ENCODE measurements at regions not wholly inside any gene's neighbourhood (a gene's known extent, or its start where the extent isn't known, plus 50 kb on each side); places are given as distances from the start of the nearest gene placed in this dataset.
"Not testable (repeated sequence)": the region's sequence is repeated elsewhere in the genome, so short reads cannot be mapped to it uniquely, and the experiment has no call there.

DNA sequence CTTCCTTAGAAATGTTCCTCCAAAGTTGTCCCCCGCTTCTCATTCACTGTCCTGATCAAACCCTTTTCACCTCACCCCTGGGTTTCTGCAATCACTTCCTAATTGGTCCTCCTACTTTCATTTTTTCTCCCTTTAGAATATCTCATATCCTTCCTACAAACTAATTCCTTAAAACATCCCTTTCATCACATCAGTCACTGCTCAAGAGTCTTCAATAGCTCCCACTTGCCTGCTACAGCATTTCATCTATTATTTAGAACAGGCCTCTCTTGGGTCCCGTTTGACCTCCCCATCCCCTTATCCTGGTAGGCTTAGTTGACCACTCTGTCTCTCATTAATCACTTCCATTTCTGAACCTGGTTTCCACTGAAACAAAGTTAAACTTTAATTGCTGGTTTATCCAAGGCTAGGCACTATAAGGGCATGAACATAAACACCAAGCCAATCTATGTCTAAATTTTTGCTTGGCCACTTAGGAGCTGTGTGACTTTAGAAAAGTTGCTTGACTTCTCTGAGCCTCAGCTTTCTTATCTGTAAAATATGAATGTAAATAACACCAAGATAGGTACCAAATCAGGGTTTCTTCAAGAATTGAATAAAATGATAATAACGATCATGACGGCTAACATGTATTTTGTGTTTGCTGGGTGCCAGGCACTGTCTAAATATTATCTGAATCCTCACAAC is 202.1 kb upstream of the WWC1 start:
- no peak for DNase-seq (ENCODE audit: low read depth)

DNA sequence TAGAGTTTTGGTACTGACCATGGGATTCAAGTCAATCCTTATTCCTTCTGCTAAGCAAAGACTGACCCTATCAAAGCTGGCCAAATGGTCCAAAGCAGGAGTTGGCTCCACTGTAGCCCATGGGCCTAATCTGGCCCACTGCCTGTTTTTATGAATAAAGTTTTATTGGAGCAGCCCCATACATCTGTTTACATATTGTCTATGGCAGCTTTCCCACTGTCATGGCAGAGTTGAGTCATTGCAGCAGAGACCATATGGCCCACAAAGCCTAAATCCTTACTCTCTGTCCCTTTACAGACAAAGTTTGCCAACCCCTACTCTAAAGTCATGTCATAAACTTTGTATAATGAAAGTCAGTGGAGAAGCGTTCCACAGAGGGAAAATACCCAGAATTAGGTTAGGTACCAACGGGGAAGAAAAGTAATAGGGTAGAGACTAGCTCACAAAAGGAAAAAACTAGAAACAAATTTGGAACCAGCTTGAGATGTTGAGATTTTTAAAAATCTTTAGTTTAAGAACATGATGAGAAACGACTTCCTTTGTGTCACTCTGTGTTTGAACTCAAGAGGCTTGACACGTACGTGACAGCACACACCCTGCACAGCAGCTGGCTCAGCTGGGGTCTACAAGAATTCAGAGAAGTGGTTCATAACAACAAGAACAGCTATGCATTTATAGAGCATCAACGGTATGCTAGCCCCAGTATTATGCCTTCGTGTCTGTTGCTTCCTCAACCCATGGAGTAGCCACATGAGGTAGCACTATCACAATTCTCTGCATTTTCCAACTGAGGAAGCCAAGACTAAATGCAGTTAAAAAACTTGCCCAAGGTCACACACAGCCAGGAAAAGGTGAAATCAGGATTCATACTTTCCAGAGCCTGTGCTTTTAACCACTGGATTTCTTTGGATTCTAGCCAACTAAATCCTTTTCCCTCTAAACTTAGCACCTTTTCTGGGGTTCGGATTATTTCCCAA is 198.9 kb upstream of the WWC1 start:
- no peak for DNase-seq (ENCODE audit: low read depth)

DNA sequence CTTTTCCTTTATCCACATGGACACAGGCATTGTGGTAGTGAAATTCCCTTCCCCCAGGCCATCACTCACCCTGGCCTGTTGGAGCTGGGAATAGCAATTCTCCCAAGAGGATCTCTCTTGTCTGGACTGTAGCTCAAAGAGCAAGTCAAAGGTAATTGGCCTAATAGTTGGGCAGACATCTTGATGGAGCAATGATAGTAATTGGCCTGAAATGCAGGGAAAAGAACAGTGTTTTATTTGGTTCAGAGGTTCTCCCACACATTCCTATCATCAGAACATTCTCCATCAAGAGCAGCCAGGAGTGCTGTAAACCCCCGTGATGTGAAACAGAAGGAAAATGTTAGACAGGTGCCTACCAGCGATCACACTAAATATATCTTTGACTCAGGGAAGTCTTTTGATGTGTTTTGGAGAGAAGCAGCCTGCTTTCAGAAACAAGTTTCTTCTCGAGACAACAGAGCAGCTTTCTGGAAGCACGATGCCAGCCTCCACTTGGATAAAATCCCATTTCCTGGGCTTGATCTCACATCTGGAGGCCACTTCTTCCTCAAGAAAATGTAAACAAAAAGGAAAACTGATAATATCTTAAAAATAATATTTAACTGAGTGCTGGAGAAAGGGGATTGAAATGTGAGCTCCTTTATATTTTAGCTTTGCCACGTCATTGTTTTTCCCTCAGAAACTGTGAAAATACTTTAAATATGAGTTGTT is 198.1 kb upstream of the WWC1 start:
- DNase-seq (ENCODE audit: low read depth) = no peak

DNA sequence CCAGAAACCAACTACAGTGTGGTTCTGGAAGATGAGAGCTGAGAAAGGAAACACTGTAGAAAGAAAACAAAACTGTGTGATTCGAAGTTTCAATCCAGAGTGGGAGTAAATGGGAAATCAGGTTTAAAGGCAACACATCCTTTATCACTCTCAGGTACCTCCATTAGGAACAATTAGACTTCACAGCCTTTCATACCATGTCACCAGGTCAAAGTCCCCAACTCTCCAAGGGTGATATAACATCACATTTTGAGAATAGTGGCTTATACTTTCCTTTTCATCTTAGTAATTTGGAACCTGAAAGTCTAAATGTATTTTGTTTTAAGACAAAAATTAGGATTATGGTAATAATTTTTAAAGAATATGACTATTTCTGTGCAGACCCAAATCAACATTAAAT is 194.9 kb upstream of the WWC1 start:
- DNase-seq (ENCODE audit: low read depth) = no peak

DNA sequence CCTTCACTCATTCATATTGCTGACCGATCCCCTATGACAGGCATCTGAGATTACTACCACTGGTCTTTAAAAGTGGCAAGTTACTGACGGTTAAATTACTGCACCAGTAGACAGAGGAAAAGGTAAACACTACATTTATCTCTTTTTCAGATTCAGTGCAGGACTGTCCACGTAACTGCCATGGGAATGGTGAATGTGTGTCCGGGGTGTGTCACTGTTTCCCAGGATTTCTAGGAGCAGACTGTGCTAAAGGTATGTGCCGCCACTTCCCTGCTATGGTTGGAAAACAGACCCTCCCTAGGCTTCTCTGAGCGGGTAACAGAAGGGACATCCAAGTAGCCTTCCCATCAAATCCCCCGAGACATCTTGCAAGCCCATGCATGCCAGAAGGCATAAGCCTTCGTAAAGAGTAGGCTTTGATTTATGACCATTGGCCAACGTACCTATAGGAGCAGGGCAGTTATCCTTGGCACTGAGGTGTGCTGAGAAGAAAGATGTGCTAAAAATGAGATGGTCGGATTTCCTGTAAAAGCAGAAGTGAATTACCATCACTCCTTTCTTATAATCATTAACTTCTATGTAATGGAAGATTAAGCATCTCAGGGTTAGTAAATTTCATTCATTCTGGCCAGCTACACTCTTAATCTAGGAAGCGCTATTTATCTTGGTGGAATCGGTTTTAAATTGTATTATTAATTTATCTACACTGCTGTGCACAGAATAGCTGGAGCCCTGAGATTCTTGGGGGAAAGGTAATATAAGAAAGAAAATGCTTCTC is 193.4 kb upstream of the WWC1 start:
- no peak for DNase-seq (ENCODE audit: low read depth)

DNA sequence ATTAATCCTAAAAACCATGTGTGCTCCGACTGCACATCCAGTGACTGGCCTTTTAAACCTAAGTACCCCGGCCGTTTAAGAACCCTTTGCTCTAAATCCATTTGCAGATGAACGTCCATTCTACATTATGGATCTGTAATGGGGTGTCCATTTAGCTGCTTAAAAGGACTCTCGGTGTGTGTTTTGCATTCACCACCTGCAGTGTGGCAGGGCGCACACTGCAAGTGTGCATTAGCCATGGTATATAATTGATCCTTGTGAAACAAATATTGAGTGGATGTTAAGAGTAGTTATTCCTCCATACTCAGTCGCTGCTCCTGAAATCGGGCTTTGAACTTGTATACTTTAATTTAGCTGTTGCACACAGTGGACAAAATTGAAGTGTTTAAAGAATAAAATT is 190.1 kb upstream of the WWC1 start:
- DNase-seq (ENCODE audit: low read depth) = no peak

DNA sequence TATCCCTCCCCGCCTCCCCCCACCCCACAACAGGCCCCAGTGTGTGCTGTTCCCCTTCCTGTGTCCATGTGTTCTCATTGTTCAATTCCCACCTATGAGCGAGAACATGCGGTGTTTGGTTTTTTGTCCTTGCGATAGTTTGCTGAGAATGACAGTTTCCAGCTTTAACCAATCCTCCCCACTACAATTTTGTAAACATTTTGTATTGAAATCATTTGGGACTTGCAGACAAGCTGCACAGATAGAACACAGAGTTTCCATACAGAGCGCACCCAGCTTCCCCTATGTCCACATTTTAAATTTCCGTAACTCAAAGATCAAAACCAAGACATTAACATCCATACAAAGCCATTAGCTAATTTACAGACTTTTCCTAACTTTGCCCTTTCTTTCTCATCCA is 188.4 kb upstream of the WWC1 start:
- not testable (repeated sequence) for DNase-seq (ENCODE audit: low read depth)

DNA sequence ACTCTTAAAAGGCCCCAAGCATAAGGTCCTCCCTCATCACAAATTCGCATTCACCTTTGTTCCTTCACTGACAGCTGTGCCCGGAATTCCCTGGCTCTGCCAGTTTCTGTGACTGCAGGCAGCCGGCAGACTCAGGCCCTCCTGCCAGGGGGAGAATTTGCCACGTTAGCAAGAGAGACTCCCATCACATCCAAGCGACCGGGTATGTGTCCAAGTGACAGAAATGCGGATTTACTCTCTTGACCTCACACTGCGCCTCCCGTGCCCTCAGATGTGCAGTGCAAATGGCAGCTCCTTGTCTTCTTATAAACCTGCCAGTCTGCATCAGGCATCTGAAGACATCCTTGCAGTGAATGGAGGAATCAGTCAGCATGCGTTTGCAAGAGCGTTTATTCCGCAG is 187.1 kb upstream of the WWC1 start:
- no peak for DNase-seq (ENCODE audit: low read depth)

DNA sequence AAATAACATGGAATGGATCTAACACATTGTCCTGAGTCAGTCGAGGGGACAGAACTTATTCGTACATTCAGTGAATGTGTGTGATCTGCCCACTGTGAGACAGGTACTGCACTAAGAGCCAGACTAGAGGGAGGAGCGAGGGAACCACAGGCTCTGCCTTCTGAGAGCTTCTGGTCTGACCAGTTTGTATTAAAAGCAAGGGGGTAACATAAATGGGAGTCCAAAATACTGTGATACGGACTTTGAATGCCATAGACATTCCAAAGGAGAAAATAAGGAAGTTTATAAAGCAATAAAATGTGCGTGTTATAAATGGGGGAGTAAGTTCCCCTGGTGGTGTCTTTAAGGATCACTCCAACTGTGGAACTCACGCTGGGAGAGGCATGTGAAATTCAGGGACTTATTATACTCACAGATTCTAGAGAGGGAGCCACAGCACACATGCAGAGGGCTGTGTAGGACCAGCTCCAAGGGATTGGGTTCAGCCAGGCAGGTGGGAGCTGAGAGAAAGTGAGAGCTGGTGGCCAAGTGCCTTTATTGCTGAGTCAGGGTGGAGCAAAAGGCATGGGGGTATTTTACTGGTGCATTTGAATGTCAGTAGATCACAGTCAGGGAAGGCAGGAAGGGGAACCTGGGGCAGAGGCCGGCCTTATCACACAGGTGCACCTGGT is 186.5 kb upstream of the WWC1 start:
- DNase-seq (ENCODE audit: low read depth) = no peak

DNA sequence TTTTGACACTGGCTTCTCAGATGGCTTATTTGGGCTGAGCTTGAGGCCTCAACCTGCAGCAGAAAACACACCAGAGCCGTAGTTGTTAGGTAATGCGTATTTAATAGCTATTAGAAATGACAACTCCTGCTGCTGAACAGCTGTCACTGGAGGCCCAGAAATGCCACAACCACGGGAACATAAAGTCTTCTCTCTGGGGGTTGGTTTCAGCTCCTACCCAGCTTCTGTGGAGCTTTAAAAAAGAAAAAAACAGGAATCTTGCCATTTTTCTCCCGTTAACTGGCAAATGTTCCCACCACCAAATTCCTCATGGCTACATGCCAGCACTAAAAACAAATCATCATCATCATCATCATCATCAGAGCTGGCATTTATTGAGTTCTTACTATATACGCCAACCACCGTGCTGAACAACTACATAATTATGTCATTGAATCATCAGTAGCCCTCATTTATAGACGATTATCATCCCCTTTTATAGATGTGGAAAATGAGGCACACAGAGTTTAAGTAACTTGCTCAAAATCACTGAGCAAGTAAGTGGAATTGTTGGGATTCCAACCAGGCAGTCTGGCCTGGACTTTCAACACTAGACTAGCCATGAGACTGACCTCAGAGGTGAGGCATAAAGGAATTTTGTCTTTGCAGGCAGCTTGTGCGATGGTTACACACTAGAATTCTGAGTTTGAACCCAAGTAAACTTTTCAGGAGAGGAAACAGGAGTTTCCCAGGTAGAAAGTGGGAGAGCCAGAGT is 185.3 kb upstream of the WWC1 start:
- peak; percentile 4 for DNase-seq (ENCODE audit: low read depth)

DNA sequence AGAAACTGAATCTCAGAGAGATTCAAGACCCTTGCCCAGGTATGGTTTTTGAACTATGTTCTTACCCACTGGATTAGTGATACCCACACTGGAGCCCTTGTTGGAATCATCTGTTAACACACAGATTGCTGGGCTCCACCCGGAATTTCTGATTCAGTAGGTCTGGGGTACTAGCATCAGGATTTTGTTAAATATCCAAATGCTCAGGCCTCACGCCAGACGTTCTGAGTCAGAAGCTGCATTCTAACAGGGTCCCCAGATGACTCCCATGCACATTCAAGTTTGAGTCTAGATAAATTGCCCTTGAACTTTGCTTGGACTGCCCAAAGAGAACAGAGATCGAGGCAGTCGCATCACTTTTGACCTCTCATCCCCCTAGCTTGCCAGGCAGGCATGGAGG is 182.0 kb upstream of the WWC1 start:
- DNase-seq (ENCODE audit: low read depth) = no peak

DNA sequence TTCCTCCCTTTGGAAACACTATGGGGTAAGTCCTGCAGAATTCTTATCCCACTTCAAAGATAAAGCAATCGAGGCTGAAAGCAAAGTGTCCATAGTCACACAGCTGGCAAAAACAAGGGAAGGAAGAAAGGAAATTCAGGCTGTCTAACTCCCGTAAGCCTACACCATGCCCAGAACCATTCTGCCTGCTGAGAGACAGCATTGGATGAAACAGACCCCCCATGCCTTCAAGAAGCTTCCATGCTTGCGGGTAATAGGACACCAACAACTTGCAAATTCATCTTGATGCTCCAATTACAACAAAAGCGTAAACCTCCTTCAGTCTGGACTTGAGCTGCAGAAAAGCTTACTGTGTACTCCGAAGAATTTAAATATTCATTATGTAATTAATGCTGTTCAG is 181.1 kb upstream of the WWC1 start:
- no peak for DNase-seq (ENCODE audit: low read depth)

DNA sequence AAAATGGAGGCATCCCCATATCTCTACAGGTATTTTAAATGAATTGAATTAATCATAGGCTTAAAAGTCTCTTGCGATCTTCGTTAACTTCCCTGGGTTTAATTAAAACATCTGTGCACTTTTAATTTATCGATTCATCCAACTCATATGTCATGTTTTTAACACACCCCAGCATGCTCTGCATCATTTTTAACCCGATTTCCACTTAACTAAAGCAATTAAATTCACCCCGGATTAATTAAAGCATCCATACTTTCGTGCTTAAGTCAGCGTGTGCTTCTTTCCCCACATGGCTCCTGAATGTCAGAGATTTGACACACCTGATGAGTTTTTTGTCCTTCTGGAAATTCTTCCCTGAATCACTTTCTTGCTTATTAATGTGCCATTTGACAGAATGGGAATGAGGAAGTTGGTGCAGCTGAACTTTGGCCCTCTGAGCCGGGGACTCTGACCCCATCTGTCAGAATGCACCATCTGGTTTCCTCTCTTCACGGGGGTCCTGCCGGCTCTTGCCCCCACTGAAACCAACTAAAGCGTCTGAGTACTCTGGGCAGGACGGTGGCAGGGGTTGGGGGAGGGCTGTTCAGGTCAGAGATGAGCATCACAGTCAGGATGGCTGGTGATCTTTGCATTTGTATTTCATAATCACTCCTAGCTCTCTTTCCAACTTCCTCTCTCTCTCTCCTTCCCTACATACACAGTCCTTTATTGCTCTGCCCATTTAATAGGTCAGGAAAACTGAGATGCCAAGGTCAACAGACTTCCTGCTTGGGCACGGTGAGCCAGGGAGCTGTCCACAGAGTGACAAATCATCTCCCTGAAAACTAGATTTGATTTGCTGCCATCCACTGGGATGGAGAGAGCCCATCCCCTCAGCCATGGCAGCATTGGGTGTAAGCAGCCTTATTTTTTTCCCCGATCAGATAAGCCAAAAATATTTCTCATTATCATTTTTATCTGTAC is 180.3 kb upstream of the WWC1 start:
- DNase-seq (ENCODE audit: low read depth) = no peak

DNA sequence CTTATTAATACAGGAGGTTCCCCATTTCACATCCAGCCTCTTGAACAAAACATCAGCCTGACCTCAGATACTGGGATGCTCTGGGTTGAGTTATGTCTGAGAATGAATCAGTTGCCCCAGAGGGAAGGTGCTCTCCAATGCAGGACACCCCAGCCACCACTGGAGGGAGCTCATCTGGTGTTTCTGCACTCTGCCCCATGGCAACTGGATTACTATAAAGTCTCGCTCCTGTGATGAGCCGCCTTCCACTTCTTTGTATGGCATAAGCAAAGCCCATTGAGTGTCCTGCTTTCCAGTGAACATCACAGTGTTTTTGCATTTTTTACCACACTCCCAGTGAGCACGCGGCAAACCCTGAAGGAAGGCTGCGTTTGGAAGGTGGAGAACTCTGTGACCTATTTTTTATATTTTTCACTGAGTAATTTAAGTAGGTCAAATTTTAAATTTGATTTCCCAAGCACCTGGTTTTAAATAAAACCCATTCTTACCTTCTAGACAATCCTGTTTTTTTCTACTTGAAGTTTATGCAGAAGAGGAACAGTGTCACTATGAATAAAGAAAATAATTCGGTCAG is 176.9 kb upstream of the WWC1 start:
- DNase-seq (ENCODE audit: low read depth) = peak; percentile 19

DNA sequence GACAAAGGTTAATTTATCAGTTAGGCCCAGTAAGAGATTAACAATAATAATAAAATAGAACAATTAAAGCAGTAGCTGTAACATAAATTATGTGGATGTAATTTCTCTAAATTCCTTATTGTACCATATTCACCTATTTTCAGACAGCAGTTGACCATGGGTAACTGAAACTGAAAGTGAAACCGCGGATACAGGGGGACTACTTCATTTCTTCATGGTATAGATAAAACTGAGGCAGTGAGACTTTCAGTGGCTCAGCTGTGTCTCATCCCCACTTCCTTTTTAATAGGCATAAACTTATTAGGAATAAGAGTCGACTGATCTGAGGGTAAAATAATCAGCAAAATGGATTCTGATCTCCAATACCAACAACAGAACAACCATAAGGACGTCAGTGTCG is 174.0 kb upstream of the WWC1 start:
- no peak for DNase-seq (ENCODE audit: low read depth)

DNA sequence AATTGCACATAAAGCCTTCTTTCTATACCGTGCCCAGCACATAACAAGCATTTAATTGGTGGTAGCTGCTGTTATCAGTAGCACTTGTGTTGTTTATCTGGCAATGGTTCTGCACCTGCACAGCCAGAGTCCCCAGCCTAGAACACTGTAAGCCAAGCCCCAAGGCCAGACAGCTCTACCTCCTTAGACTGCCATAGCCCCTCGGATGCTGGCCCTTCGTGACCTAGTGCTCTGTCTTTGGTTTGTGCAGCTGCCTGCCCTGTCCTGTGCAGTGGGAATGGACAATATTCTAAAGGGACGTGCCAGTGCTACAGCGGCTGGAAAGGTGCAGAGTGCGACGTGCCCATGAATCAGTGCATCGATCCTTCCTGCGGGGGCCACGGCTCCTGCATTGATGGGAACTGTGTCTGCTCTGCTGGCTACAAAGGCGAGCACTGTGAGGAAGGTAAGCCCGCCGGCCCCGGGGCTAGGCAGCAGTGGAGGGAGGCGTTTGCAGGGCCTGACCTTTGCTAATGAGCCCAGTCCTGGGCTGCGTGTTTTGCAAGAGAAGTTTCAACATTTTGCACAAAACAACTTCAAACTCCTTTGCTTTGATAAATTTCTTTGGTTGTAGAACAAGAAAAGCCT is 173.3 kb upstream of the WWC1 start:
- no peak for DNase-seq (ENCODE audit: low read depth)

DNA sequence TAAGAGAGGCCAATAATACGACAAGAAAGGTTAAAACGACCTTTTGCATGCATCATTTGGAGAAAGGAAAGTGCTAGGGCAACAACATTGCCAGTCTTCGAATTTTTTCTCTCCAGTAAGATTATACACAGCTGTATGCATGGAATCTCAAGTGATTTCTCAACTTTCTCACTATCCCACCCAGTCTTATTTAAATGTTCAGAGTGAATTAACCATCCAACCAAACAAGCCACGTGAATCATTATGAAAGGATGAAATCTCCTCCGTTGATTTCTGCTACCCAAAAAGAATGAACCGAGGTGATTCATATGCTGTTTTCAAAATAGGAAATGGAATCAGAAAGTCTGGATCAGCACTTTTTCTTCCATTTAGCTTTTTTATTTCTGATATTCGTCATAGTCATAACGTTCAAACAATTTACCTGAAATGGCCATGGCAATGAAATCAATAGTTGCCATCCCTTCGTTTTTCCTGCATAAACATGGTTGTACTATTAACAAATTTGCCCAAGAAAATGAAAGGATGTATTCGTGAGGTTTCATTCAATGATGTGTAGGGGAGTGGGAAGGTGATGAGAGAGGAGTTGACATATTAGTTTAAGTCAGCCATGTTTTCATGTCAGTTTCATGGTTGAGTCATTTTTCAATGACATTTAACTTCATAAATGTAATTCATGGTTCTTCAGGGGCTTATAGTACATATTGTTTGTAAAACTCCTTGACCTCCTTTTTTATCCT is 170.9 kb upstream of the WWC1 start:
- no peak for DNase-seq (ENCODE audit: low read depth)

DNA sequence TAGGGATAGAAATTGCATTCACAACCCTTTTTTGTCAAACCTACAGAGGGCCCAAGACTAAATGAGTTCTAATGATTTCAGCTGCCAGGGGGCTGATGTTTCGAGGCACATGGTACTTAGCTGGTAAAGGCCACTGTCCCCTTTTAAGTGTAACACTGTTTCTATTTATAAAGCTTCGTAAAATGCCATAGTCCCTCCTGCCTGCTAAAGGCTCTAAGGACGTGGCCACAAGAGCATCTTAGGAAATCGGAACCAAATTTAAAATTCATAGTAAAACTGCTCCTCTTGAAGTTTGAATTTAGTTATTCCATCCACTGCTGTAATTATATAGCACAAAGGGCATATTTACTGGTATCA is 170.3 kb upstream of the WWC1 start:
- DNase-seq (ENCODE audit: low read depth) = no peak

Data from LHCN-M2 (cell line).